ENCODE measurements at regions not wholly inside any gene's neighbourhood (a gene's known extent, or its start where the extent isn't known, plus 50 kb on each side); places are given as distances from the start of the nearest gene placed in this dataset.

DNA sequence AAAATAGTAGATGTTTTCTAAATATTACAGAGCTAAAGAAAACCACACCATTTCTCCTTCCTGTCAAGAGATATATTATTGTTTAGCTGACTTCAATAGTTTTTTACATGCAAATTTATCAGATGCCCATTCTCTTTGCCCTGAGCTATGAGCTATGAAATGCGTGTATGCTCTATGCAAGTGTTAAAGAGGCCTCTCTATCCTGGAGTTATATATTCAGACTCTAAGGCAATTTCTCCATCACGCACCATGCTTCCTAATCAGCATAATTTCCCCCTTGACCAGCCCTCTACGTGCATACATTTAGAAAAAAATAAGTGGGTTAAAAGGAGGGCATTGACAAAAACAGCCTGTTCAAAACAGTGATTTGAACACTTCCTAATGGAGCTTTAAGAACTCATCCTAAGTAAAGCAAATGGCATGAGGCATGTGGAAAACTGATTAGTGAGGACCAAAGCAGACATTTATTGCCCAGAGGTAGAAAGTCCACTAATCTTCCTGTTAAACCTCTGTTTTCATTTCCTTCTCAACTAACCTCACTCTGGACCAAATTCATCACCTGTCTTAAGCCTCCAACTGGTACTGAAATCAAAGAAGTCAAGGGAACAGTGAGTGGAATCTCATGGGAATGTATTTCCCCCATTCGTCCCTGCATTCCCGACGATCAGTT is 565.8 kb upstream of the PKN2 start:
- FAIRE-seq (no peak), DNase-seq (ENCODE audit: insufficient read length, low spot score) (no peak)
- TF ChIP-seq POLR2A (IDR thresholded peaks at IDR 0.05; ENCODE audit: low read depth, low read length): no peak

- FAIRE-seq (no peak), DNase-seq (ENCODE audit: insufficient read length, low spot score) (no peak)
- no peak for TF ChIP-seq POLR2A (IDR thresholded peaks at IDR 0.05; ENCODE audit: low read depth, low read length)
Observed at GRCh38 chr1:88124614-88125013, 559.5 kb upstream of the PKN2 start.

DNA sequence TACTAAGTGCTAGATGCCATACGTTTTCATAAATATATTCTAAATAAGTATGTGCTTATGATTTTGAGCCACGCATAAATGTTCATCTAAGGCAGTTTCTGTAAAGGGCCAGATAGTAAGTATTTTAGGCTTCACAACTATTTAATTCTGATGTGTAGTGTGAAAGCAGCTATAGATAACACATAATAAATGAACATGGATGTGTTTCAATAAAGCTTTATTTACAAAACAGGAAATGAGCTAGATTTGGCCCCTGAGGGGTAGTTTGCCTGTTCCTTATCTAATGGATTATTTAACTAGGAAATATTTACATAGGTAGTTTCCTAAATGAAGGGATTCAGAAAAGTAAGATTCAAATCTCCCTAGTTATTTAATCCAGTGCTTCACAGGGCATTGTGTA is 557.6 kb upstream of the PKN2 start:
- TF ChIP-seq POLR2A (IDR thresholded peaks at IDR 0.05; ENCODE audit: low read depth, low read length): no peak
- no peak for DNase-seq (ENCODE audit: insufficient read length, low spot score)
- no peak for FAIRE-seq

DNA sequence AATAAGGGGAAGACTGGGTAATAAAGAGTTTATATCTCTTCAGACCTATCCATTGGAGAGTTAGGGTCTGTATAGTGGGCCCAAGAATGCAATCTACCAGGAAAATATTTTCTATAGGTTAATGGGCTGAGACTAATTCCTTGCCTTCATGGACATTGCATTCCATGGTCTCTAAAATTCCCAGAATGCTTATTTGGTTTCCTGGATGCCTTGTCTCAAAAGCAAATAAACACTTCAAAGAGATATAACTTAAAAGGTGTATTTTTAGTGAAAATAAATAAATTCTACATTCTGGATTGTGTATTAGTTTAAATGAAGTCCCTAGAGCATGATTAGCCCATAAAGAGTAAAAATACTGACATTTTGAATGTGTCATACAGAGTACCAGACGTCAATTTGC is 550.1 kb upstream of the PKN2 start:
- FAIRE-seq (no peak), DNase-seq (ENCODE audit: insufficient read length, low spot score) (no peak)
- TF ChIP-seq POLR2A (IDR thresholded peaks at IDR 0.05; ENCODE audit: low read depth, low read length): no peak

- DNase-seq (ENCODE audit: insufficient read length, low spot score) (no peak), FAIRE-seq (no peak)
- TF ChIP-seq POLR2A (IDR thresholded peaks at IDR 0.05; ENCODE audit: low read depth, low read length): no peak
Observed at GRCh38 chr1:88134983-88135921, 548.8 kb upstream of the PKN2 start.

DNA sequence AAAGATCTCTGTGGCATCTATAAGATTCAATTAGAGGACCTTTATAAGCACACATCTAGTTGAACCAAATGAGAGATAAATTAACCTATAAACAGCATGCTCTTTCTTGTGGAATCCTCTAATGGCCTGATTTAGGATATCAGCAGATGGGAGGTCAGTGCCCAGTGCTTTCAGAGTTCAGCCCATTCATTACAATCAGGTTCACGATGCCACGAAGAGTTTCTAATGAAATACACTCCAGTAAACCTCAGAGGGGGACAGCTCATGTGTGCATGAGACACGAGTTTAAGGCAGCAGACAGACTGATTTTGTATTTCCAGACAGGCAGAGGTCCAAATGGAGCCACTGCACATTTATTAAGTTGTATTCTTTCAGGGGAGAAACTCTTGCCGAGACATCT is 544.4 kb upstream of the PKN2 start:
- DNase-seq (ENCODE audit: insufficient read length, low spot score) (no peak), FAIRE-seq (no peak)
- no peak for TF ChIP-seq POLR2A (IDR thresholded peaks at IDR 0.05; ENCODE audit: low read depth, low read length)

GRCh38 chr1:88140325-88140724 is 543.7 kb upstream of the PKN2 start:
- FAIRE-seq (no peak), DNase-seq (ENCODE audit: insufficient read length, low spot score) (no peak)
- TF ChIP-seq POLR2A (IDR thresholded peaks at IDR 0.05; ENCODE audit: low read depth, low read length): no peak

GRCh38 chr1:88141499-88142074 is 542.5 kb upstream of the PKN2 start:
- no peak for TF ChIP-seq POLR2A (IDR thresholded peaks at IDR 0.05; ENCODE audit: low read depth, low read length)
- FAIRE-seq: no peak
- DNase-seq (ENCODE audit: insufficient read length, low spot score): no peak

DNA sequence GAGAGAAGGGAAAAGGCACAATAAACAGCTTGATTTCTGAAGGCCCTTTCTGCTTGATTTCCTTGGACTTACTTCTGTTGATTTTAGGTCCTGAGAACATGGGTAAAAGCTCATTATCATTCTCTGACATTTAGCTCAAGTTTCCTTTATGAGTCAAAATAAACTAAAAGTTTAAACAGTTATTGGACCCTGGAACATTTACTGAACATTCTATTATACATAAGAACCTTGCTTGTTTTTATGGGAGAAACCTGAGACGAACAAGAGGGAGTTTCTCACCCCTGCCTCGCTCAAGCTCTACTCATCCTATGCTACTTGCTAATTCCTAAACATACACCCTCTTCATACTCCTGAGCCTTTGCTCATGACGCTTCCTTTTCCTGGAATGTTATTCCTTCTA is 538.3 kb upstream of the PKN2 start:
- FAIRE-seq (no peak), DNase-seq (ENCODE audit: insufficient read length, low spot score) (no peak)
- TF ChIP-seq POLR2A (IDR thresholded peaks at IDR 0.05; ENCODE audit: low read depth, low read length): no peak

GRCh38 chr1:88149686-88150085 is 534.4 kb upstream of the PKN2 start:
- no peak for FAIRE-seq
- DNase-seq (ENCODE audit: insufficient read length, low spot score): no peak
- TF ChIP-seq POLR2A (IDR thresholded peaks at IDR 0.05; ENCODE audit: low read depth, low read length): no peak

- no peak for TF ChIP-seq POLR2A (IDR thresholded peaks at IDR 0.05; ENCODE audit: low read depth, low read length)
- DNase-seq (ENCODE audit: insufficient read length, low spot score) (no peak), FAIRE-seq (no peak)
Observed at GRCh38 chr1:88150330-88150729, 533.7 kb upstream of the PKN2 start.

- TF ChIP-seq POLR2A (IDR thresholded peaks at IDR 0.05; ENCODE audit: low read depth, low read length): no peak
- DNase-seq (ENCODE audit: insufficient read length, low spot score): no peak
- FAIRE-seq: no peak
Observed at GRCh38 chr1:88163187-88163586, 520.9 kb upstream of the PKN2 start.

GRCh38 chr1:88168126-88168525 is 515.9 kb upstream of the PKN2 start:
- DNase-seq (ENCODE audit: insufficient read length, low spot score) (no peak), FAIRE-seq (no peak)

GRCh38 chr1:88169139-88169538 is 514.9 kb upstream of the PKN2 start:
- no peak for TF ChIP-seq POLR2A (IDR thresholded peaks at IDR 0.05; ENCODE audit: low read depth, low read length)
- no peak for DNase-seq (ENCODE audit: insufficient read length, low spot score)
- no peak for FAIRE-seq

More at GRCh38 chr1:88168126-88168525, 515.9 kb upstream of the PKN2 start:
- TF ChIP-seq POLR2A (IDR thresholded peaks at IDR 0.05; ENCODE audit: low read depth, low read length): no peak
